HepG2 (cell line): ENCODE measurements at regions not wholly inside any gene's neighbourhood (a gene's known extent, or its start where the extent isn't known, plus 50 kb on each side); places are given as distances from the start of the nearest gene placed in this dataset.

Experiments
- ATAC-seq: fragments of 200-7000 bp; cut with Tn5 transposase; 3 replicates; pipeline ENCODE4 v1.9.1; 2020; ENCODE audit warnings: mild to moderate bottlenecking, moderate library complexity
- BruUV-seq: library from RNA; stranded (reverse); fragments of 400-500 nt; replicated peaks from 2 replicates; lab custom pipeline; 2021; lab: Mats Ljungman, UMichigan
- CTCF ChIA-PET: fragments of 300-600 bp; formaldehyde crosslinking; extraction: SDS; loops from one replicate; lab custom pipeline; 2021; ENCODE audit warnings: low total read pairs, inconsistent platforms, low intra/inter-chr PET ratio; lab: Yijun Ruan, JAX
- POLR2A ChIA-PET: fragments of 350-600 bp; sonication (Branson Sonifier 250); formaldehyde crosslinking; loops from one replicate; lab custom pipeline; 2020; ENCODE audit warnings: antibody characterized with exemption, inconsistent platforms; lab: Yijun Ruan, JAX
- DNase-seq: peaks from one replicate; pipeline ENCODE4 v3.0.0-alpha.2; 2015; ENCODE audit warnings: low spot score
- FAIRE-seq: peaks from 3 replicates; lab custom pipeline; 2011; peaks lifted over from hg19 to GRCh38; lab: Jason Lieb, UNC
- H2AFZ ChIP-seq: one replicate; pipeline ENCODE4 v1.6.1; 2011; ENCODE audit warnings: low read length, inconsistent platforms
- H3K27ac ChIP-seq: fragments of 300-600 bp; 3 replicates; pipeline ENCODE4 v1.8.0; 2011; ENCODE audit warnings: mixed run types, mild to moderate bottlenecking, mixed read lengths, low read length, inconsistent platforms; ENCODE audit not compliant: insufficient read depth; ENCODE audit errors: extremely low read length
- H3K27me3 ChIP-seq, 2 experiments: fragments of 200-600 bp in 1 of 2; 2 replicates in 1 of 2; 3 replicates in 1 of 2; pipeline versions ENCODE4 v1.6.0 to v1.8.0; 2011; ENCODE audit warnings: low read length in 2 of 2, mild to moderate bottlenecking in 2 of 2, moderate library complexity in 2 of 2, inconsistent platforms in 1 of 2; ENCODE audit not compliant: insufficient read depth in 2 of 2, control insufficient read depth in 1 of 2
- H3K36me3 ChIP-seq, 2 experiments: fragments of 200-600 bp in 1 of 2; replicated peaks in 1 of 2; 2 replicates in 1 of 2; 3 replicates in 1 of 2; pipeline versions ENCODE4 v1.5.1 to v1.8.0; 2011; ENCODE audit warnings: low read length in 2 of 2, inconsistent platforms in 1 of 2; ENCODE audit not compliant: insufficient read depth in 2 of 2, control insufficient read depth in 1 of 2
- H3K4me1 ChIP-seq: 2 replicates; pipeline ENCODE4 v1.5.1; 2012; ENCODE audit warnings: low read length, inconsistent platforms; ENCODE audit not compliant: insufficient read depth
- H3K4me2 ChIP-seq: 2 replicates; pipeline ENCODE4 v1.6.0; 2011; ENCODE audit warnings: low read depth, low read length, inconsistent platforms
- H3K4me3 ChIP-seq, 3 experiments: fragments of 200-600 bp in 1 of 3; sonication (generic), shearing (Covaris generic) in 1 of 3; replicated peaks in 1 of 3; 2 replicates each; pipeline ENCODE4 v1.5.1; 2011 to 2016; ENCODE audit warnings: low read length in 3 of 3, inconsistent platforms in 2 of 3, low read depth in 2 of 3, mild to moderate bottlenecking in 2 of 3, control low read depth in 1 of 3, mixed read lengths in 1 of 3; ENCODE audit not compliant: insufficient read depth in 1 of 3
- H3K79me2 ChIP-seq: one replicate; pipeline ENCODE4 v1.6.1; 2011; ENCODE audit warnings: low read length, inconsistent platforms; ENCODE audit not compliant: insufficient read depth
- H3K9ac ChIP-seq: 2 replicates; pipeline ENCODE4 v1.6.0; 2011; ENCODE audit warnings: mild to moderate bottlenecking, low read depth, low read length, inconsistent platforms; ENCODE audit not compliant: insufficient read depth
- H3K9me3 ChIP-seq: 2 replicates; pipeline ENCODE4 v1.5.1; 2012; ENCODE audit warnings: mild to moderate bottlenecking, low read length
- H4K20me1 ChIP-seq: 2 replicates; pipeline ENCODE4 v1.6.0; 2011; ENCODE audit warnings: inconsistent platforms, mild to moderate bottlenecking, low read length, moderate library complexity; ENCODE audit not compliant: insufficient read depth
- ARID2 ChIP-seq: sonication (generic); formaldehyde crosslinking; IDR thresholded peaks from 2 replicates; pipeline ENCODE4 v1.8.1; 2022; ENCODE audit warnings: mild to moderate bottlenecking, missing genetic modification reagents, borderline replicate concordance
- HCFC1 ChIP-seq: fragments of 150-350 bp; IDR thresholded peaks from 2 replicates; pipeline ENCODE4 v1.6.1; 2014; ENCODE audit warnings: low read depth, low read length
- IRF2 ChIP-seq: IDR thresholded peaks from 2 replicates; pipeline ENCODE4 v1.6.1; 2018; ENCODE audit warnings: missing genetic modification reagents, missing compliant biosample characterization
- MIER3 ChIP-seq: IDR thresholded peaks from 2 replicates; pipeline ENCODE4 v1.6.1; 2016; ENCODE audit warnings: missing compliant biosample characterization, borderline replicate concordance
- NBN ChIP-seq: fragments of 450-650 bp; conservative IDR thresholded peaks from 2 replicates; pipeline ENCODE4 v1.6.1; 2017
- NFE2L2 ChIP-seq: fragments of 150-350 bp; IDR thresholded peaks from 2 replicates; pipeline ENCODE4 v1.6.1; 2014; ENCODE audit warnings: low read length
- ZBTB42 ChIP-seq: sonication (generic); formaldehyde crosslinking; IDR thresholded peaks from 2 replicates; pipeline ENCODE4 v1.5.0; 2020; ENCODE audit warnings: mild to moderate bottlenecking, missing genetic modification reagents
- ZFP41 ChIP-seq: sonication (generic); formaldehyde crosslinking; IDR thresholded peaks from 2 replicates; pipeline ENCODE4 v1.4.0; 2020; ENCODE audit warnings: mild to moderate bottlenecking, missing genetic modification reagents, borderline replicate concordance
- ZNF138 ChIP-seq: sonication (generic); formaldehyde crosslinking; IDR thresholded peaks from 2 replicates; pipeline ENCODE4 v1.5.0; 2020; ENCODE audit warnings: mild to moderate bottlenecking, low read depth, missing genetic modification reagents
- ZNF530 ChIP-seq: sonication (generic); formaldehyde crosslinking; IDR thresholded peaks from 2 replicates; pipeline ENCODE4 v1.5.0; 2020; ENCODE audit warnings: low read depth, mild to moderate bottlenecking, missing genetic modification reagents
- ZNF674 ChIP-seq: sonication (generic); formaldehyde crosslinking; IDR thresholded peaks from 2 replicates; pipeline ENCODE4 v1.5.0; 2020; ENCODE audit warnings: low read depth, mild to moderate bottlenecking, missing genetic modification reagents
- WGBS: methylation state at CpG from one replicate; pipeline ENCODE4 v1.1.6; 2017; ENCODE audit warnings: low lambda C conversion rate; 5-methylcytosine and 5-hydroxymethylcytosine counted together
- in situ Hi-C: cut with HindIII; loops from 2 replicates; pipeline ENCODE4 v1.10.0; 2017; ENCODE audit warnings: low pct_unique_long_range_greater_than_20kb; ENCODE audit not compliant: extremely low pct_ligation_motif_present
- intact Hi-C: fragments of 100-400 bp; cut with micrococcal nuclease; formaldehyde crosslinking; loops from one replicate; pipeline ENCODE4 v1.10.0; 2022; ENCODE audit not compliant: unreplicated experiment
- TF ChIP-seq, protein P1 (sequence below): IDR thresholded peaks from 2 replicates; pipeline ENCODE4 v1.6.1; 2016; ENCODE audit warnings: missing compliant biosample characterization, missing genetic modification reagents, borderline replicate concordance
- TF ChIP-seq, protein P2 (sequence below): sonication (generic); formaldehyde crosslinking; IDR thresholded peaks from 2 replicates; pipeline ENCODE4 v1.4.0; 2020; ENCODE audit warnings: missing genetic modification reagents, borderline replicate concordance

DNA sequence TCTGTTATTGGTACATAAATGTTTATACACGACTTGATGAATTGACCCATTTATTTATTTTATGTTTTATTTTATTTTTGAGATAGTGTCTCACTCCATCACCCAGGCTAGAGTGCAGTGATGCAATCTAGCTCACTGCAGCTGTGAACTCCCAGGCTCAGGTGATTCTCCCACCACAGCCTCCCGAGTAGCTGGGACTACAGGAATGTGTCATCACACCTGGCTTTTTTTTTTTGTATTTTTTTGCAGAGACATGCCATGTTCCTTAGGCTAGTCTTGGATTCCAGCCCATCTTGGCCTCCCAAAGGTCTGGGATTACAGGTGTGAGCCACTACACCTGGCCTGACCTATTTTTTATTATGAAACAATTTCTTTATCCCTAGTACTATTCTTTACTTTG lies 355.0 kb upstream of the PRICKLE1 start:
- H2AFZ ChIP-seq, result no peak overlapping the region
- no peaks in the 10 kb centered on the region for H3K79me2 ChIP-seq
- CTCF ChIA-PET, result no interaction called here
- no peak for ATAC-seq
- no peaks in the 10 kb centered on the region for H4K20me1 ChIP-seq
- no peaks in the 10 kb centered on the region for H3K27me3 ChIP-seq
- TF ChIP-seq ZNF674 (CRISPR knock-in tag), result no peak
- TF ChIP-seq, protein P1, sequence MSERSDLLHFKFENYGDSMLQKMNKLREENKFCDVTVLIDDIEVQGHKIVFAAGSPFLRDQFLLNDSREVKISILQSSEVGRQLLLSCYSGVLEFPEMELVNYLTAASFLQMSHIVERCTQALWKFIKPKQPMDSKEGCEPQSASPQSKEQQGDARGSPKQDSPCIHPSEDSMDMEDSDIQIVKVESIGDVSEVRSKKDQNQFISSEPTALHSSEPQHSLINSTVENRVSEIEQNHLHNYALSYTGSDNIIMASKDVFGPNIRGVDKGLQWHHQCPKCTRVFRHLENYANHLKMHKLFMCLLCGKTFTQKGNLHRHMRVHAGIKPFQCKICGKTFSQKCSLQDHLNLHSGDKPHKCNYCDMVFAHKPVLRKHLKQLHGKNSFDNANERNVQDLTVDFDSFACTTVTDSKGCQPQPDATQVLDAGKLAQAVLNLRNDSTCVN, result no peak
- no peak for TF ChIP-seq IRF2
- no peak for TF ChIP-seq ZBTB42
- TF ChIP-seq, protein P2, sequence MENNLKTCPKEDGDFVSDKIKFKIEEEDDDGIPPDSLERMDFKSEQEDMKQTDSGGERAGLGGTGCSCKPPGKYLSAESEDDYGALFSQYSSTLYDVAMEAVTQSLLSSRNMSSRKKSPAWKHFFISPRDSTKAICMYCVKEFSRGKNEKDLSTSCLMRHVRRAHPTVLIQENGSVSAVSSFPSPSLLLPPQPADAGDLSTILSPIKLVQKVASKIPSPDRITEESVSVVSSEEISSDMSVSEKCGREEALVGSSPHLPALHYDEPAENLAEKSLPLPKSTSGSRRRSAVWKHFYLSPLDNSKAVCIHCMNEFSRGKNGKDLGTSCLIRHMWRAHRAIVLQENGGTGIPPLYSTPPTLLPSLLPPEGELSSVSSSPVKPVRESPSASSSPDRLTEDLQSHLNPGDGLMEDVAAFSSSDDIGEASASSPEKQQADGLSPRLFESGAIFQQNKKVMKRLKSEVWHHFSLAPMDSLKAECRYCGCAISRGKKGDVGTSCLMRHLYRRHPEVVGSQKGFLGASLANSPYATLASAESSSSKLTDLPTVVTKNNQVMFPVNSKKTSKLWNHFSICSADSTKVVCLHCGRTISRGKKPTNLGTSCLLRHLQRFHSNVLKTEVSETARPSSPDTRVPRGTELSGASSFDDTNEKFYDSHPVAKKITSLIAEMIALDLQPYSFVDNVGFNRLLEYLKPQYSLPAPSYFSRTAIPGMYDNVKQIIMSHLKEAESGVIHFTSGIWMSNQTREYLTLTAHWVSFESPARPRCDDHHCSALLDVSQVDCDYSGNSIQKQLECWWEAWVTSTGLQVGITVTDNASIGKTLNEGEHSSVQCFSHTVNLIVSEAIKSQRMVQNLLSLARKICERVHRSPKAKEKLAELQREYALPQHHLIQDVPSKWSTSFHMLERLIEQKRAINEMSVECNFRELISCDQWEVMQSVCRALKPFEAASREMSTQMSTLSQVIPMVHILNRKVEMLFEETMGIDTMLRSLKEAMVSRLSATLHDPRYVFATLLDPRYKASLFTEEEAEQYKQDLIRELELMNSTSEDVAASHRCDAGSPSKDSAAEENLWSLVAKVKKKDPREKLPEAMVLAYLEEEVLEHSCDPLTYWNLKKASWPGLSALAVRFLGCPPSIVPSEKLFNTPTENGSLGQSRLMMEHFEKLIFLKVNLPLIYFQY (CRISPR knock-in tag), result no peak
- TF ChIP-seq ARID2 (CRISPR knock-in tag), result no peak
- TF ChIP-seq HCFC1, result no peak
- TF ChIP-seq ZNF530 (CRISPR knock-in tag), result no peak
- TF ChIP-seq ZNF138 (CRISPR knock-in tag), result no peak
- TF ChIP-seq ZFP41, result no peak
- no peak for TF ChIP-seq NFE2L2
- no peak for TF ChIP-seq MIER3
- no peak for TF ChIP-seq NBN
- TF ChIP-seq, all 625 proteins: peak for 0
- Histone ChIP-seq H3K9me3 (peaks cover 17% of the 10 kb centered on the region; the same call in 1 of the 2 replicates), H3K36me3 (no peaks in the 10 kb centered on the region), H3K4me2 (no peak overlapping the region), H3K27ac (no peak overlapping the region), H3K4me3 (no peak overlapping the region), H3K4me1 (no peaks in the 10 kb centered on the region), H3K9ac (no peak overlapping the region)
- no TSS peak for BruUV-seq
- in situ Hi-C loops (no loop called here), intact Hi-C loops (no loop called here)
- FAIRE-seq, result no peak
- DNase-seq, result no peak
- 2% methylated on average over 2 of the region's 2 CpGs for WGBS
- POLR2A ChIA-PET, result no interaction called here
